H9 (cell line): ENCODE measurements at regions not wholly inside any gene's neighbourhood (a gene's known extent, or its start where the extent isn't known, plus 50 kb on each side); places are given as distances from the start of the nearest gene placed in this dataset.

Experiments used
- DNase-seq: peaks from one replicate; pipeline ENCODE4 v3.0.0-alpha.2; 2017
- H2AFZ ChIP-seq: one replicate; pipeline ENCODE4 v1.6.1; 2013; ENCODE audit warnings: mild to moderate bottlenecking, low read length, control low read depth, moderate library complexity
- H2AK5ac ChIP-seq: 2 replicates; pipeline ENCODE4 v1.6.1; 2013; ENCODE audit warnings: low read length, control low read depth, mixed read lengths; ENCODE audit not compliant: insufficient read length
- H2BK120ac ChIP-seq: one replicate; pipeline ENCODE4 v1.6.1; 2013; ENCODE audit warnings: low read depth, mild to moderate bottlenecking, low read length, control low read depth, inconsistent platforms; ENCODE audit not compliant: poor library complexity, severe bottlenecking
- H2BK12ac ChIP-seq: 2 replicates; pipeline ENCODE4 v1.6.1; 2013; ENCODE audit warnings: low read length, control low read depth, mixed read lengths, low read depth; ENCODE audit not compliant: insufficient read length
- H2BK15ac ChIP-seq: 2 replicates; pipeline ENCODE4 v1.6.1; 2013; ENCODE audit warnings: low read depth, low read length, control low read depth
- H2BK20ac ChIP-seq: one replicate; pipeline ENCODE4 v1.6.1; 2013; ENCODE audit warnings: low read depth, mild to moderate bottlenecking, low read length, control low read depth, inconsistent platforms; ENCODE audit not compliant: poor library complexity, severe bottlenecking
- H2BK5ac ChIP-seq: 2 replicates; pipeline ENCODE4 v1.6.1; 2013; ENCODE audit warnings: low read length, control low read depth, mixed read lengths; ENCODE audit not compliant: insufficient read length
- H3K14ac ChIP-seq: 2 replicates; pipeline ENCODE4 v1.6.1; 2013; ENCODE audit warnings: low read length, control low read depth; ENCODE audit not compliant: insufficient read depth
- H3K18ac ChIP-seq: 2 replicates; pipeline ENCODE4 v1.6.1; 2013; ENCODE audit warnings: low read depth, mild to moderate bottlenecking, mixed read lengths, low read length, control low read depth; ENCODE audit not compliant: insufficient read length
- H3K23ac ChIP-seq: 2 replicates; pipeline ENCODE4 v1.6.1; 2013; ENCODE audit warnings: low read length, control low read depth, mixed read lengths, low read depth; ENCODE audit not compliant: insufficient read length
- H3K23me2 ChIP-seq: 2 replicates; pipeline ENCODE4 v1.6.1; 2013; ENCODE audit warnings: low read depth, mild to moderate bottlenecking, mixed read lengths, low read length, control low read depth; ENCODE audit not compliant: insufficient read length, poor library complexity, severe bottlenecking
- H3K27ac ChIP-seq: 2 replicates; pipeline ENCODE4 v1.5.1; 2013; ENCODE audit warnings: low read length, control low read depth, mixed read lengths, low read depth; ENCODE audit not compliant: insufficient read length
- H3K27me3 ChIP-seq: 2 replicates; pipeline ENCODE4 v1.6.1; 2013; ENCODE audit warnings: low read length, control low read depth, inconsistent platforms; ENCODE audit not compliant: insufficient read depth
- H3K4ac ChIP-seq: 2 replicates; pipeline ENCODE4 v1.6.1; 2013; ENCODE audit warnings: low read depth, mild to moderate bottlenecking, control low read depth, inconsistent platforms, low read length, moderate library complexity
- H3K4me1 ChIP-seq: 2 replicates; pipeline ENCODE4 v1.6.1; 2013; ENCODE audit warnings: low read length, control low read depth, inconsistent platforms; ENCODE audit not compliant: insufficient read depth
- H3K4me2 ChIP-seq: 2 replicates; pipeline ENCODE4 v1.6.1; 2013; ENCODE audit warnings: low read length, control low read depth, mixed read lengths; ENCODE audit not compliant: insufficient read length, insufficient read depth
- H3K56ac ChIP-seq: 2 replicates; pipeline ENCODE4 v1.6.1; 2013; ENCODE audit warnings: low read depth, mild to moderate bottlenecking, mixed read lengths, low read length, control low read depth; ENCODE audit not compliant: insufficient read length
- H3K79me1 ChIP-seq: 2 replicates; pipeline ENCODE4 v1.6.1; 2013; ENCODE audit warnings: low read depth, mild to moderate bottlenecking, moderate library complexity, low read length, control low read depth, inconsistent platforms; ENCODE audit not compliant: insufficient read depth, poor library complexity, severe bottlenecking
- H3K79me2 ChIP-seq: 2 replicates; pipeline ENCODE4 v1.6.1; 2013; ENCODE audit warnings: low read length, control low read depth, inconsistent platforms; ENCODE audit not compliant: insufficient read depth
- H3K9ac ChIP-seq: 2 replicates; pipeline ENCODE4 v1.6.1; 2013; ENCODE audit warnings: low read length, control low read depth, mixed read lengths; ENCODE audit not compliant: insufficient read length; ENCODE audit errors: extremely low read depth
- H3K9me3 ChIP-seq: one replicate; pipeline ENCODE4 v1.6.1; 2013; ENCODE audit warnings: low read depth, low read length, inconsistent platforms; ENCODE audit not compliant: control insufficient read depth
- H3T11ph ChIP-seq: one replicate; pipeline ENCODE4 v1.6.1; 2013; ENCODE audit warnings: mild to moderate bottlenecking, low read length, control low read depth, inconsistent platforms
- H4K20me1 ChIP-seq: one replicate; pipeline ENCODE4 v1.6.1; 2013; ENCODE audit not compliant: control insufficient read depth, insufficient read length, insufficient read depth
- H4K5ac ChIP-seq: 2 replicates; pipeline ENCODE4 v1.6.1; 2013; ENCODE audit warnings: low read depth, mild to moderate bottlenecking, mixed read lengths, low read length, control low read depth; ENCODE audit not compliant: insufficient read length
- H4K8ac ChIP-seq: replicated peaks from 2 replicates; pipeline ENCODE4 v1.6.1; 2013; ENCODE audit warnings: low read length, control low read depth, mixed read lengths, low read depth; ENCODE audit not compliant: insufficient read length
- H4K91ac ChIP-seq: 2 replicates; pipeline ENCODE4 v1.6.1; 2013; ENCODE audit warnings: low read depth, mild to moderate bottlenecking, moderate library complexity, mixed read lengths, low read length, control low read depth; ENCODE audit not compliant: insufficient read length
- H3K27ac Mint-ChIP-seq, 3 experiments: 2 replicates in 2 of 3; 3 replicates in 1 of 3; pipeline ENCODE4 v1.8.0; 2020 to 2021; ENCODE audit warnings: mixed read lengths in 3 of 3, mild to moderate bottlenecking in 1 of 3, moderate library complexity in 1 of 3
- H3K27me3 Mint-ChIP-seq: 2 replicates; pipeline ENCODE4 v1.8.0; 2021; ENCODE audit warnings: low read depth, mild to moderate bottlenecking, moderate library complexity, mixed read lengths
- H3K36me3 Mint-ChIP-seq, 3 experiments: 2 replicates in 2 of 3; 3 replicates in 1 of 3; pipeline ENCODE4 v1.8.0; 2020 to 2021; ENCODE audit warnings: low read depth in 3 of 3, mixed read lengths in 3 of 3; ENCODE audit not compliant: insufficient read depth in 1 of 3
- H3K4me1 Mint-ChIP-seq, 2 experiments: 2 replicates each; pipeline ENCODE4 v1.8.0; 2020; ENCODE audit warnings: mixed read lengths in 2 of 2
- H3K4me3 Mint-ChIP-seq, 2 experiments: 2 replicates in 1 of 2; 3 replicates in 1 of 2; pipeline ENCODE4 v1.8.0; 2020 to 2021; ENCODE audit warnings: mild to moderate bottlenecking in 2 of 2, mixed read lengths in 2 of 2, moderate library complexity in 1 of 2
- H3K9me3 Mint-ChIP-seq, 2 experiments: 2 replicates in 1 of 2; 3 replicates in 1 of 2; pipeline ENCODE4 v1.8.0; 2020; ENCODE audit warnings: mild to moderate bottlenecking in 2 of 2, mixed read lengths in 2 of 2, moderate library complexity in 1 of 2
- WGBS: extraction: QIAGEN DNeasy Blood & Tissue Kit; methylation state at CpG from one replicate; pipeline ENCODE4 v1.1.7; 2013; ENCODE audit warnings: missing lambda C conversion rate, low lambda C conversion rate, mixed read lengths; ENCODE audit not compliant: insufficient read length; ENCODE audit errors: extremely low coverage; 5-methylcytosine and 5-hydroxymethylcytosine counted together
- TF ChIP-seq, protein P1 (sequence below): fragments of 200-600 bp; sonication (generic); conservative IDR thresholded peaks from 3 replicates; pipeline ENCODE4 v1.8.0; 2021; ENCODE audit warnings: antibody characterized with exemption, mild to moderate bottlenecking

DNA sequence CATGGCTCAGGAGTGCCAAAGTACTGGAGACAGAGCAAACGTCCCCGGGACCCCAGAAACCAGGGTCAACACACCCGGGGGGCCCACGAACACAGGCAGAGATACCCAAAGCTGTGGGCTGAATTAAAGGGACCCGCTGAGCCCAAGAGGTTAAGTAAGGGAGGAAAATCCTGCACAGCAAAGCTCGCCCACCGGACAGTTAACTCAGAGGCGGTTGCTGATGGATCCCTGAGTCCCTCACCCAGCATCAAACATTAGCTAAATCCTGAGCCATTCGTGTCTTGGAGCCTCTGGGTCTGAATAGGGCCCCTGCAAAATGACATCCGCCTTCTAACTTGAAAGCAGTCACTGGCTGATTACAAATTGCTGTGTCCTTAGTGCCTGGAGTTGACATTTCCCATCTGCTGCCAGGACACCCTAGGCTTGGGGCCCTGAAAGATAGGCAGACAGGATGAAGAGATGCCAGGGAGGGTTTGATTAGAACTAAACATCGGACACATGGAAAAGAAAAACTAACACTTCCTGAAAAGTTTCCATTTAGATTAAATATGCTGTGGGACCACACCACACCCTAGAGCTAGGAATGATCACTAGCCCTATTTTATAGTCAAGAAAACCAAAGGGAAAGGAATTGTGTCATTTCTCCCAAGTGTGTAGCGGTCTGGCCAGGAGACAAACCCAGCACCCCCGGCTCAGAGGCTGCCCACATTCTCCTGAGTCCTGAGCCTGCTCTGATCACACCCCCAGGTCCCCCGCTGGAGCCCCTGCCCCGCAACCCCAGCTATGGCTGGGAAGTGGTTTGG is 239.3 kb downstream of the NPHP4 start:
- Histone ChIP-seq H4K8ac (no peak overlapping the region), H2AFZ (no peak overlapping the region), H2BK5ac (no peak overlapping the region), H3K23ac (no peak overlapping the region), H2BK12ac (no peak overlapping the region), H3K9me3 (no peaks in the 10 kb centered on the region), H3K4me1 (peaks cover 6% of the 10 kb centered on the region; the same call in 1 of the 2 replicates), H3K4me2 (no peak overlapping the region), H3K4ac (no peak overlapping the region), H3K27ac (no peak overlapping the region), H4K5ac (no peak overlapping the region), H2AK5ac (no peak overlapping the region), H3K56ac (no peak overlapping the region), H4K20me1 (no peaks in the 10 kb centered on the region), H2BK120ac (no peak overlapping the region), H2BK20ac (no peak overlapping the region), H2BK15ac (no peak overlapping the region), H3K27me3 (no peaks in the 10 kb centered on the region), H3T11ph (no peak overlapping the region), H3K79me2 (no peaks in the 10 kb centered on the region), H3K14ac (no peak overlapping the region), H3K79me1 (no peaks in the 10 kb centered on the region), H3K23me2 (no peaks in the 10 kb centered on the region), H3K9ac (no peak overlapping the region), H4K91ac (no peak overlapping the region), H3K18ac (no peak overlapping the region)
- no CpG with 5 or more reads among the region's 15 CpGs for WGBS
- Mint-ChIP-seq H3K27me3 (peaks cover 9% of the 10 kb centered on the region), H3K36me3 (no peaks in the 10 kb centered on the region), H3K4me3 (no peak overlapping the region), H3K4me1 (peaks cover 16 to 24% of the 10 kb centered on the region in 2 experiments), H3K27ac (peak overlapping the region in 1 of 3 experiments; percentile 77; a peak in 1 of 7 replicates), H3K9me3 (no peaks in the 10 kb centered on the region; a peak in 1 of 5 replicates)
- DNase-seq: no peak
- TF ChIP-seq, protein P1, sequence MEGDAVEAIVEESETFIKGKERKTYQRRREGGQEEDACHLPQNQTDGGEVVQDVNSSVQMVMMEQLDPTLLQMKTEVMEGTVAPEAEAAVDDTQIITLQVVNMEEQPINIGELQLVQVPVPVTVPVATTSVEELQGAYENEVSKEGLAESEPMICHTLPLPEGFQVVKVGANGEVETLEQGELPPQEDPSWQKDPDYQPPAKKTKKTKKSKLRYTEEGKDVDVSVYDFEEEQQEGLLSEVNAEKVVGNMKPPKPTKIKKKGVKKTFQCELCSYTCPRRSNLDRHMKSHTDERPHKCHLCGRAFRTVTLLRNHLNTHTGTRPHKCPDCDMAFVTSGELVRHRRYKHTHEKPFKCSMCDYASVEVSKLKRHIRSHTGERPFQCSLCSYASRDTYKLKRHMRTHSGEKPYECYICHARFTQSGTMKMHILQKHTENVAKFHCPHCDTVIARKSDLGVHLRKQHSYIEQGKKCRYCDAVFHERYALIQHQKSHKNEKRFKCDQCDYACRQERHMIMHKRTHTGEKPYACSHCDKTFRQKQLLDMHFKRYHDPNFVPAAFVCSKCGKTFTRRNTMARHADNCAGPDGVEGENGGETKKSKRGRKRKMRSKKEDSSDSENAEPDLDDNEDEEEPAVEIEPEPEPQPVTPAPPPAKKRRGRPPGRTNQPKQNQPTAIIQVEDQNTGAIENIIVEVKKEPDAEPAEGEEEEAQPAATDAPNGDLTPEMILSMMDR: no peak
